Rectal smooth muscle tissue (tissue), 1 donor: ENCODE measurements at regions not wholly inside any gene's neighbourhood (a gene's known extent, or its start where the extent isn't known, plus 50 kb on each side); places are given as distances from the start of the nearest gene placed in this dataset.

Experiments
- H3K27ac ChIP-seq: one replicate; pipeline ENCODE4 v1.7.0; 2013; ENCODE audit warnings: low read depth, low read length, inconsistent platforms
- H3K27me3 ChIP-seq: one replicate; pipeline ENCODE4 v1.7.0; 2013; ENCODE audit warnings: low read length; ENCODE audit not compliant: control insufficient read depth, insufficient read depth
- H3K36me3 ChIP-seq: one replicate; pipeline ENCODE4 v1.7.0; 2013; ENCODE audit warnings: low read length; ENCODE audit not compliant: control insufficient read depth, insufficient read depth
- H3K4me1 ChIP-seq: one replicate; pipeline ENCODE4 v1.7.0; 2013; ENCODE audit warnings: low read length; ENCODE audit not compliant: control insufficient read depth, insufficient read depth
- H3K4me3 ChIP-seq: one replicate; pipeline ENCODE4 v1.7.0; 2013; ENCODE audit warnings: low read length
- H3K9ac ChIP-seq: one replicate; pipeline ENCODE4 v1.7.0; 2013; ENCODE audit warnings: low read length

GRCh38 chr22:27370987-27371386 lies 430.6 kb downstream of the MN1 start:
- no peak overlapping the region for H3K27ac ChIP-seq
- no peak overlapping the region for H3K9ac ChIP-seq
- no peaks in the 10 kb centered on the region for H3K4me1 ChIP-seq
- H3K4me3 ChIP-seq = no peak overlapping the region
- H3K27me3 ChIP-seq = no peaks in the 10 kb centered on the region
- no peaks in the 10 kb centered on the region for H3K36me3 ChIP-seq

GRCh38 chr22:27372364-27372763 lies 429.2 kb downstream of the MN1 start:
- H3K27ac ChIP-seq = no peak overlapping the region
- no peak overlapping the region for H3K9ac ChIP-seq
- no peaks in the 10 kb centered on the region for H3K36me3 ChIP-seq
- no peak overlapping the region for H3K4me3 ChIP-seq
- H3K4me1 ChIP-seq = no peaks in the 10 kb centered on the region
- H3K27me3 ChIP-seq = no peaks in the 10 kb centered on the region

- Histone ChIP-seq H3K36me3 (no peaks in the 10 kb centered on the region), H3K27ac (no peak overlapping the region), H3K4me1 (no peaks in the 10 kb centered on the region), H3K27me3 (no peaks in the 10 kb centered on the region), H3K9ac (no peak overlapping the region), H3K4me3 (peak overlapping the region; percentile 4)
These were observed 428.4 kb downstream of the MN1 start for GRCh38 chr22:27372969-27373670.

GRCh38 chr22:27377501-27378295 lies 423.9 kb downstream of the MN1 start:
- Histone ChIP-seq H3K36me3 (no peaks in the 10 kb centered on the region), H3K27ac (no peak overlapping the region), H3K27me3 (no peaks in the 10 kb centered on the region), H3K4me3 (no peak overlapping the region), H3K9ac (no peak overlapping the region), H3K4me1 (no peaks in the 10 kb centered on the region)

- H3K4me3 ChIP-seq = no peak overlapping the region
- no peak overlapping the region for H3K27ac ChIP-seq
- H3K4me1 ChIP-seq = no peaks in the 10 kb centered on the region
- no peaks in the 10 kb centered on the region for H3K36me3 ChIP-seq
- H3K9ac ChIP-seq = no peak overlapping the region
- H3K27me3 ChIP-seq = no peaks in the 10 kb centered on the region
These were observed 423.2 kb downstream of the MN1 start for GRCh38 chr22:27378311-27378800.

GRCh38 chr22:27378995-27379394 lies 422.6 kb downstream of the MN1 start:
- no peak overlapping the region for H3K27ac ChIP-seq

GRCh38 chr22:27380855-27381254 lies 420.7 kb downstream of the MN1 start:
- Histone ChIP-seq H3K9ac (no peak overlapping the region), H3K27me3 (no peaks in the 10 kb centered on the region), H3K4me1 (no peaks in the 10 kb centered on the region), H3K36me3 (no peaks in the 10 kb centered on the region), H3K27ac (no peak overlapping the region), H3K4me3 (no peak overlapping the region)

More at GRCh38 chr22:27378995-27379394, 422.6 kb downstream of the MN1 start:
- no peaks in the 10 kb centered on the region for H3K27me3 ChIP-seq
- H3K4me1 ChIP-seq = no peaks in the 10 kb centered on the region
- no peaks in the 10 kb centered on the region for H3K36me3 ChIP-seq
- no peak overlapping the region for H3K4me3 ChIP-seq
- H3K9ac ChIP-seq = no peak overlapping the region

- H3K36me3 ChIP-seq = no peaks in the 10 kb centered on the region
- H3K27ac ChIP-seq = no peak overlapping the region
- no peaks in the 10 kb centered on the region for H3K4me1 ChIP-seq
- no peaks in the 10 kb centered on the region for H3K27me3 ChIP-seq
- no peak overlapping the region for H3K9ac ChIP-seq
- no peak overlapping the region for H3K4me3 ChIP-seq
These were observed 420.0 kb downstream of the MN1 start for GRCh38 chr22:27381552-27381951.

GRCh38 chr22:27381960-27382742 lies 419.4 kb downstream of the MN1 start:
- H3K27ac ChIP-seq = no peak overlapping the region
- no peaks in the 10 kb centered on the region for H3K4me1 ChIP-seq
- H3K36me3 ChIP-seq = no peaks in the 10 kb centered on the region
- H3K4me3 ChIP-seq = no peak overlapping the region
- no peaks in the 10 kb centered on the region for H3K27me3 ChIP-seq
- H3K9ac ChIP-seq = no peak overlapping the region

GRCh38 chr22:27382947-27383346 lies 418.6 kb downstream of the MN1 start:
- H3K27ac ChIP-seq = no peak overlapping the region
- H3K4me1 ChIP-seq = no peaks in the 10 kb centered on the region
- H3K27me3 ChIP-seq = no peaks in the 10 kb centered on the region
- H3K4me3 ChIP-seq = no peak overlapping the region
- H3K9ac ChIP-seq = no peak overlapping the region
- no peaks in the 10 kb centered on the region for H3K36me3 ChIP-seq

- no peak overlapping the region for H3K9ac ChIP-seq
- no peak overlapping the region for H3K4me3 ChIP-seq
- no peaks in the 10 kb centered on the region for H3K4me1 ChIP-seq
- no peak overlapping the region for H3K27ac ChIP-seq
- H3K27me3 ChIP-seq = no peaks in the 10 kb centered on the region
- H3K36me3 ChIP-seq = no peaks in the 10 kb centered on the region
These were observed 417.7 kb downstream of the MN1 start for GRCh38 chr22:27383896-27384295.

GRCh38 chr22:27385261-27385998 lies 416.1 kb downstream of the MN1 start:
- Histone ChIP-seq H3K27me3 (no peaks in the 10 kb centered on the region), H3K9ac (no peak overlapping the region), H3K27ac (no peak overlapping the region)

More at GRCh38 chr22:27385261-27385998, 416.1 kb downstream of the MN1 start:
- H3K4me3 ChIP-seq = no peak overlapping the region
- no peaks in the 10 kb centered on the region for H3K36me3 ChIP-seq
- no peaks in the 10 kb centered on the region for H3K4me1 ChIP-seq
